Naive thymus-derived CD4-positive, alpha-beta T cell (primary cell): ENCODE measurements at regions not wholly inside any gene's neighbourhood (a gene's known extent, or its start where the extent isn't known, plus 50 kb on each side); places are given as distances from the start of the nearest gene placed in this dataset.
"Not testable (repeated sequence)": the region's sequence is repeated elsewhere in the genome, so short reads cannot be mapped to it uniquely, and the experiment has no call there.

ENCODE experiments used
- ATAC-seq: fragments of 150-1000 bp; cut with Tn5 transposase; 2 replicates; pipeline ENCODE4 v1.10.0; 2021; ENCODE audit warnings: mild to moderate bottlenecking, moderate library complexity
- CTCF ChIA-PET: fragments of 350-600 bp; sonication (Branson Sonifier 250); formaldehyde crosslinking; loops from one replicate; lab custom pipeline; 2021; ENCODE audit warnings: antibody characterized with exemption; lab: Charles Lee
- POLR2A ChIA-PET: fragments of 350-600 bp; sonication (Branson Sonifier 250); formaldehyde crosslinking; loops from one replicate; lab custom pipeline; 2021; ENCODE audit warnings: antibody characterized with exemption, inconsistent platforms; lab: Charles Lee
- DNase-seq, 9 donors: peaks; one replicate each; pipeline versions ENCODE4 v3.0.0 to v3.0.0-alpha.2; 2020 to 2022; ENCODE audit warnings: mixed read lengths in 1 of 9
- H3K27ac ChIP-seq: one replicate; pipeline ENCODE4 v1.7.0; 2013; ENCODE audit warnings: mild to moderate bottlenecking, low read depth, low read length, moderate library complexity
- H3K27me3 ChIP-seq, 2 donors: one replicate each; pipeline ENCODE4 v1.7.0; 2013; ENCODE audit warnings: low read length in 2 of 2, mild to moderate bottlenecking in 2 of 2, moderate library complexity in 2 of 2; ENCODE audit not compliant: control insufficient read depth in 2 of 2, insufficient read depth in 2 of 2
- H3K36me3 ChIP-seq, 3 experiments: 1 replicate in 2 of 3; 2 replicates in 1 of 3; pipeline ENCODE4 v1.7.0; 2013; ENCODE audit warnings: low read length in 3 of 3, mild to moderate bottlenecking in 3 of 3, moderate library complexity in 1 of 3; ENCODE audit not compliant: insufficient read depth in 3 of 3, control insufficient read depth in 2 of 3
- H3K4me1 ChIP-seq, 2 donors: one replicate each; pipeline ENCODE4 v1.7.0; 2013; ENCODE audit warnings: low read length in 2 of 2, mild to moderate bottlenecking in 2 of 2, moderate library complexity in 1 of 2; ENCODE audit not compliant: control insufficient read depth in 2 of 2, insufficient read depth in 2 of 2
- H3K4me3 ChIP-seq: 2 replicates; pipeline ENCODE4 v1.7.0; 2013; ENCODE audit warnings: mild to moderate bottlenecking, low read length
- H3K9me3 ChIP-seq, 3 experiments: 1 replicate in 2 of 3; 2 replicates in 1 of 3; pipeline ENCODE4 v1.7.0; 2013; ENCODE audit warnings: low read length in 3 of 3; ENCODE audit not compliant: control insufficient read depth in 2 of 3
- H3K27ac Mint-ChIP-seq, 9 donors: one replicate each; pipeline ENCODE4 v1.8.0; 2020 to 2022; ENCODE audit warnings: mixed read lengths in 9 of 9, mild to moderate bottlenecking in 8 of 9, moderate library complexity in 5 of 9, inconsistent platforms in 2 of 9
- H3K27me3 Mint-ChIP-seq, 5 donors: one replicate each; pipeline ENCODE4 v1.8.0; 2021 to 2022; ENCODE audit warnings: mixed read lengths in 5 of 5, mild to moderate bottlenecking in 1 of 5
- H3K36me3 Mint-ChIP-seq, 5 donors: one replicate each; pipeline ENCODE4 v1.8.0; 2020 to 2022; ENCODE audit warnings: mixed read lengths in 5 of 5, mild to moderate bottlenecking in 3 of 5, inconsistent platforms in 1 of 5
- H3K4me1 Mint-ChIP-seq, 7 donors: one replicate each; pipeline ENCODE4 v1.8.0; 2020 to 2022; ENCODE audit warnings: mixed read lengths in 7 of 7, mild to moderate bottlenecking in 3 of 7, inconsistent platforms in 1 of 7
- H3K4me3 Mint-ChIP-seq, 10 donors: one replicate each; pipeline ENCODE4 v1.8.0; 2020 to 2022; ENCODE audit warnings: mild to moderate bottlenecking in 10 of 10, mixed read lengths in 10 of 10, moderate library complexity in 6 of 10, inconsistent platforms in 2 of 10
- H3K9me3 Mint-ChIP-seq, 11 donors: one replicate each; pipeline ENCODE4 v1.8.0; 2020 to 2022; ENCODE audit warnings: mixed read lengths in 11 of 11, mild to moderate bottlenecking in 4 of 11, inconsistent platforms in 1 of 11, moderate library complexity in 1 of 11
- intact Hi-C, 2 donors: fragments of 100-400 bp; cut with micrococcal nuclease; formaldehyde crosslinking; loops; one replicate each; pipeline ENCODE4 v1.15.1; 2023

DNA sequence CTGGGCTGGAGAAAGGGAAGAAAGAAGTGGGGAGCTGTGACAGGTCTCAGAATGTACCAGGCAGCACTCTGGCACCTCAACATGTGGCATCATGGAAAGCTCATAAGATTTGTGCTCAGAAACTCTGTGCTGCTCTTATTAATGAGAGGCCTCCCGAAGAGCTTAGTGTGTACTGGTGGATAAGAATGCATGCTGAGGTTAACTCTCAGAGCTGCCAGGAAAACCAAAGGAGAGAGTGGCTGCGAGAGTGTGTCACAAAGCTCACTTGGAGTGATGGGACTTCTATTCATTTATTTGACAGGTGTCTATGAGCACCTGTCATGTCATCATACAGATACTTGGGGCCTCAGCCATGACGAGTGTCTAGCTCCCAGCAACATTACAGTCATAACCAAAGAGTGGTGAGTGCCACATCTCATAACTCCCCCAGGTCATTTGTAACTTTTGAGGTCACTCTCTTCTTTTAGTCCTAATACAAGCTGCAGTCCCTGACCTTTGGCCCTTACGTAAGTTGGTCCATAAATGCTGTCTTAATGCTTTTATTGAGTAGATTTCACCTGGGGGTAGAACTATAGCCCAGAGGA, 131.9 kb downstream of the TRIM43 start:
- POLR2A ChIA-PET, ATAC-seq, H3K4me3 ChIP-seq, DNase-seq, H3K9me3 ChIP-seq, H3K9me3 Mint-ChIP-seq, intact Hi-C loops, H3K4me1 Mint-ChIP-seq, H3K36me3 ChIP-seq, CTCF ChIA-PET, H3K4me3 Mint-ChIP-seq, H3K27me3 Mint-ChIP-seq, H3K27ac ChIP-seq, H3K27ac Mint-ChIP-seq, H3K36me3 Mint-ChIP-seq, H3K27me3 ChIP-seq, H3K4me1 ChIP-seq: not testable (repeated sequence)

GRCh38 chr2:95725191-95725590, 133.4 kb downstream of the TRIM43 start:
- intact Hi-C loops = loop anchor here in 1 of 2 donors (5.0 kb wide), 1 partner anchor 323 kb away; the partner anchor contains the start of gene FAHD2A
- H3K36me3 ChIP-seq, POLR2A ChIA-PET, H3K27ac ChIP-seq, H3K4me1 ChIP-seq, ATAC-seq, H3K27ac Mint-ChIP-seq, H3K9me3 ChIP-seq, DNase-seq, H3K36me3 Mint-ChIP-seq, H3K4me3 Mint-ChIP-seq, H3K4me3 ChIP-seq, H3K27me3 ChIP-seq, CTCF ChIA-PET, H3K9me3 Mint-ChIP-seq, H3K4me1 Mint-ChIP-seq: not testable (repeated sequence)
- peaks cover 0 to 11% (median 7%) of the 10 kb centered on the region in 5 donors for H3K27me3 Mint-ChIP-seq

DNA sequence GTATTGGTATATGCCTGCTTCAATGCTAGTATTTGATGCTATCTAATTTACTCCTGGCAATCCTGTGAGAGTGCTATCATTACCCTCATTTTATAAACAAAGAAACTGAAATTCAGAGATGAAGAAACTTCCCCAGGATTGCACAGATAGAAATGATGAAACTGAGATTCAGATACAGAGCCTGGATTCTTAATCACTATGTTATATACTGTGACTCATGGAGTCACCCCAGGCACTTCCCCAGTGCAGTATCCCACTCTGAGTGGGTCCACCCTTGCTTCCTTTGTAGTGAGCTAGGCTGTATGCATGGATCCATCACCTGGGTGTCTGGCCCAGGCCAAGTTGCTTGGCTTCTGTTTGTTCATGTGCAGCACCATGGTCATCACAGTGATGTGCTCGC, 133.9 kb downstream of the TRIM43 start:
- H3K27ac ChIP-seq, H3K4me3 Mint-ChIP-seq, H3K36me3 ChIP-seq, POLR2A ChIA-PET, H3K36me3 Mint-ChIP-seq, ATAC-seq, H3K9me3 Mint-ChIP-seq, DNase-seq, H3K27ac Mint-ChIP-seq, H3K27me3 ChIP-seq, H3K4me3 ChIP-seq, CTCF ChIA-PET, H3K9me3 ChIP-seq, H3K4me1 ChIP-seq, H3K4me1 Mint-ChIP-seq: not testable (repeated sequence)
- intact Hi-C loops = loop anchor here in 1 of 2 donors (5.0 kb wide), 1 partner anchor 323 kb away; the partner anchor contains the start of gene FAHD2A
- peaks cover 0 to 16% (median 7%) of the 10 kb centered on the region in 5 donors for H3K27me3 Mint-ChIP-seq

DNA sequence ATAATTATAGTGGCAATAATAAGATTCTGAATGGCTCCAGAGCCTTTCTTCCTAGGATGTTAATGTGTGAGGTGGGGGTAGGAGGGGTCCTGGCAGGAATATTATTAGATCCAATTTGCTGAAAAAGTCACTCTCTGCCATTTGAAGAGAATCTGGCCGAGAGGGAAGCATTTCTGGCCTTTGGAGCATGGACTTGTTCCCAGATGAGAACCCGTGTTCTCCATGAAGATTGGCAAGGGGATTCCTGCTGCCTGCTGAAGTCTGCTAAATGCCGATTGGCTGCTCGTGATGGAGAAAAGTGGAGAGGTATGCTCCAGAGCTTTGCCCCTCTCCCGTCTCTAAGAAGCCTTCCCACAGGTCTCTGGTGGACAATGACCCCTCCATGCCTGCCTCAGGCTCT, 135.6 kb downstream of the TRIM43 start:
- H3K4me1 Mint-ChIP-seq, H3K36me3 ChIP-seq, H3K27ac ChIP-seq, ATAC-seq, DNase-seq, H3K9me3 ChIP-seq, H3K27me3 ChIP-seq, POLR2A ChIA-PET, H3K4me3 Mint-ChIP-seq, H3K36me3 Mint-ChIP-seq, H3K9me3 Mint-ChIP-seq, H3K4me3 ChIP-seq, H3K4me1 ChIP-seq, H3K27ac Mint-ChIP-seq, CTCF ChIA-PET: not testable (repeated sequence)
- H3K27me3 Mint-ChIP-seq = peaks cover 0 to 31% (median 7%) of the 10 kb centered on the region in 5 donors
- intact Hi-C loops = loop anchor here in 1 of 2 donors (5.0 kb wide), 1 partner anchor 325 kb away; the partner anchor contains the start of gene FAHD2A

DNA sequence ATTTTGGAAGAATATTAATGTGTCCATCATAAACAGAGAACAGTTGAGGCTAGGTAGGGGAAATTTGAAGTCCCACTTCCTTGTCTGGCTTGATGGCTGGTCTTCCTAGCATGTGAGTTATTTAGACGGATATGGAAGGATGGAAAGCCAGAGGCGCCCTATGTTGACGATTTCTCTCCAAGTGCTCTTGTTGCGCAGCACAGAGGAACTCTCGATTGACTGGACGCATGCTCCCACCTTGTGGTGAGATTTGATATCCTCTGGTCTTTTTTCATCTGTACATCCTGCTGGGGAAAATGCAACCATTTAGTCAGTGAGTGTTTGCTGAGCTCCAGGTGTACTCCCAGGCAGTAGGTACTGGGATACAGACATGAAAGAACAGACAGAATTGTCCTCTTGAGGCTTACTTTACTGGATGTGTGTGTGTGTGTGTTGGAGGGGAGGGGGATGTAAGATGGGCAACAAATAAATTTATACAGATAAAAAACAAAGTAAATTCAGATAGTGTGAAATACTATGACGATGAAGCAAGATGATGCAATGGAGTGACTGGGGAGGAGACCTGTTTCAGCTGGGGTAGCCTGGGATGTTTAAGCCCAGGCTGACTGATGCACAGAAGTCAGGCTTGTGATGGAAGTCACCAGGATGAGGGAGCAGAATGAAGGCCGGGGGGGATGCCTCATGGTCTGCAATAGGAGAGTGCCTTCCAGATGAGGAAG, 137.2 kb downstream of the TRIM43 start:
- Mint-ChIP-seq H3K9me3 (no peaks in the 10 kb centered on the region), H3K36me3 (no peaks in the 10 kb centered on the region), H3K4me1 (no peaks in the 10 kb centered on the region), H3K27ac (no peak overlapping the region), H3K4me3 (no peak overlapping the region), H3K27me3 (peaks cover 9 to 34% (median 16%) of the 10 kb centered on the region in 5 donors)
- Histone ChIP-seq H3K4me3 (no peak overlapping the region), H3K4me1 (no peaks in the 10 kb centered on the region), H3K27ac (no peak overlapping the region), H3K9me3 (no peaks in the 10 kb centered on the region), H3K36me3 (no peaks in the 10 kb centered on the region), H3K27me3 (no peaks in the 10 kb centered on the region)
- ChIA-PET CTCF (no interaction called here), POLR2A (no interaction called here)
- DNase-seq = peak in 6 of 9 donors; percentile 5 to 38 (median 24)
- intact Hi-C loops = loop anchor here in 1 of 2 donors (5.0 kb wide), 1 partner anchor 327 kb away; the partner anchor contains the start of gene FAHD2A
- peak; percentile 63 for ATAC-seq

DNA sequence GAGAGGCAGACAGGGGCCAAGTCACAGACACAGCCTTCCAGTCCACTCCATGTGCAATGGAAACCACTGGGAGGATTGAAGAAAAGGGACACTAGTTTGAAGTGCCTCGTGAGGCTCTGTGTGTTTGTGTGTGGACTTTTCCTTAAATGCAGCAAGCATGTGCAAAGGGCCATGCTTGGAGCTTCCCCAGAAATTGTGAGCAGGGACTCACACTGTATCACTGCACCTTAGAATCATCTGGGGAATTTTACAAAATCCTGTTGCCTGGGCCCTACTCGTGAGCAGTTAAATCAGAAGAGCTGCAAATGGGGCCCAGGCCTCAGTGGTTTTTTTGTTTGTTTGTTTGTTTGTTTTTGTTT, 137.8 kb downstream of the TRIM43 start:
- Histone ChIP-seq H3K4me3 (no peak overlapping the region), H3K4me1 (no peaks in the 10 kb centered on the region), H3K27ac (no peak overlapping the region), H3K27me3 (no peaks in the 10 kb centered on the region), H3K36me3 (no peaks in the 10 kb centered on the region), H3K9me3 (no peaks in the 10 kb centered on the region)
- DNase-seq = no peak
- peaks cover 9 to 37% (median 19%) of the 10 kb centered on the region in 5 donors for H3K27me3 Mint-ChIP-seq
- intact Hi-C loops = loop anchor here in 1 of 2 donors (5.0 kb wide), 1 partner anchor 327 kb away; the partner anchor contains the start of gene FAHD2A
- no peaks in the 10 kb centered on the region for H3K4me1 Mint-ChIP-seq
- no peaks in the 10 kb centered on the region for H3K9me3 Mint-ChIP-seq
- ChIA-PET CTCF (no interaction called here), POLR2A (no interaction called here)
- H3K27ac Mint-ChIP-seq = no peak overlapping the region
- H3K36me3 Mint-ChIP-seq = no peaks in the 10 kb centered on the region
- no peak overlapping the region for H3K4me3 Mint-ChIP-seq
- no peak for ATAC-seq

DNA sequence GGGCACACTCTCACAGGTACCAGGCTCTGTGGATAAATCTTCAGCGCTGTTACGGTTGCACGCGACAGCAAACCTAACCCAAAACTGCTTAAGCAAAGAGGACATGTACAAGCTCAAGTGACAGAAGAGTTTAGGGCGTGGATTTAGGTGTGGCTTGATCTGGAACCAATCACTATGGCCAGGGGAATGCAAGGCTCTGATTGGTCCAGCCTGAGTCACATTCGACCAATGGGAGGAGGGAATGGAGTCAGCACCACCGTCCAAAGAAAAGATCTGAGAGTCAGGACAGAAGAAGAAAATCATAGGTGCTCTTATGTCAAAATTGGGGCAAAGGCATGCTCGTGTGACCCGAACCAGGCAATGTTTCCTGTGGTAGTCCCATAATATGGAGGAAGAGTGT, 139.0 kb downstream of the TRIM43 start:
- Histone ChIP-seq H3K9me3 (no peaks in the 10 kb centered on the region), H3K4me1 (no peaks in the 10 kb centered on the region), H3K27me3 (no peaks in the 10 kb centered on the region), H3K4me3 (no peak overlapping the region), H3K36me3 (no peaks in the 10 kb centered on the region), H3K27ac (no peak overlapping the region)
- no peaks in the 10 kb centered on the region for H3K36me3 Mint-ChIP-seq
- POLR2A ChIA-PET = no interaction called here
- H3K4me1 Mint-ChIP-seq = peaks cover 0 to 4% (median 0%) of the 10 kb centered on the region in 7 donors
- no peak overlapping the region for H3K4me3 Mint-ChIP-seq
- intact Hi-C loops = no loop called here
- peaks cover 17 to 40% (median 24%) of the 10 kb centered on the region in 5 donors for H3K27me3 Mint-ChIP-seq
- H3K9me3 Mint-ChIP-seq = peaks cover 0 to 2% (median 0%) of the 10 kb centered on the region in 11 donors
- CTCF ChIA-PET = no interaction called here
- H3K27ac Mint-ChIP-seq = no peak overlapping the region
- no peak for ATAC-seq
- DNase-seq = no peak
